ENCODE measurements at regions not wholly inside any gene's neighbourhood (a gene's known extent, or its start where the extent isn't known, plus 50 kb on each side); places are given as distances from the start of the nearest gene placed in this dataset.
"Not testable (repeated sequence)": the region's sequence is repeated elsewhere in the genome, so short reads cannot be mapped to it uniquely, and the experiment has no call there.

- peaks cover 6% of the 10 kb centered on the region for H3K27me3 Mint-ChIP-seq
- no peak overlapping the region for H3K4me3 Mint-ChIP-seq
- DNase-seq (no peak), ATAC-seq (ENCODE audit: low read depth) (no peak)
- H3K9me3 Mint-ChIP-seq, result no peaks in the 10 kb centered on the region
- H3K27ac Mint-ChIP-seq, result no peak overlapping the region
- POLR2A ChIA-PET, result no interaction called here
- no peaks in the 10 kb centered on the region for H3K36me3 Mint-ChIP-seq
- H3K4me1 Mint-ChIP-seq, result no peaks in the 10 kb centered on the region
Observed at GRCh38 chr6:15143540-15143939, 102.3 kb upstream of the JARID2 start.

GRCh38 chr6:15145821-15146220 lies 100.0 kb upstream of the JARID2 start:
- peaks cover 6% of the 10 kb centered on the region for H3K27me3 Mint-ChIP-seq
- H3K27ac Mint-ChIP-seq, result no peak overlapping the region
- POLR2A ChIA-PET, result no interaction called here
- DNase-seq, result no peak
- no peaks in the 10 kb centered on the region for H3K36me3 Mint-ChIP-seq
- H3K9me3 Mint-ChIP-seq, result no peaks in the 10 kb centered on the region
- no peak overlapping the region for H3K4me3 Mint-ChIP-seq
- no peak for ATAC-seq (ENCODE audit: low read depth)
- H3K4me1 Mint-ChIP-seq, result no peaks in the 10 kb centered on the region

- Mint-ChIP-seq H3K27me3 (peaks cover 5% of the 10 kb centered on the region), H3K36me3 (no peaks in the 10 kb centered on the region), H3K4me1 (no peaks in the 10 kb centered on the region), H3K4me3 (no peak overlapping the region), H3K27ac (no peak overlapping the region), H3K9me3 (no peaks in the 10 kb centered on the region)
- POLR2A ChIA-PET, result no interaction called here
- DNase-seq (no peak), ATAC-seq (ENCODE audit: low read depth) (no peak)
Observed at GRCh38 chr6:15147827-15148226, 98.0 kb upstream of the JARID2 start.

GRCh38 chr6:15148356-15148946 lies 97.4 kb upstream of the JARID2 start:
- H3K36me3 Mint-ChIP-seq, result no peaks in the 10 kb centered on the region
- POLR2A ChIA-PET, result no interaction called here
- ATAC-seq (ENCODE audit: low read depth) (no peak), DNase-seq (no peak)
- no peaks in the 10 kb centered on the region for H3K9me3 Mint-ChIP-seq
- no peak overlapping the region for H3K4me3 Mint-ChIP-seq
- H3K4me1 Mint-ChIP-seq, result no peaks in the 10 kb centered on the region
- H3K27me3 Mint-ChIP-seq, result peaks cover 3% of the 10 kb centered on the region
- H3K27ac Mint-ChIP-seq, result no peak overlapping the region

- POLR2A ChIA-PET, result no interaction called here
- Mint-ChIP-seq H3K9me3 (no peaks in the 10 kb centered on the region), H3K36me3 (no peaks in the 10 kb centered on the region), H3K4me1 (no peaks in the 10 kb centered on the region), H3K27me3 (no peaks in the 10 kb centered on the region), H3K4me3 (no peak overlapping the region), H3K27ac (no peak overlapping the region)
- no peak for DNase-seq
- no peak for ATAC-seq (ENCODE audit: low read depth)
Observed at GRCh38 chr6:15150207-15150606, 95.7 kb upstream of the JARID2 start.

GRCh38 chr6:15152700-15153099 lies 93.2 kb upstream of the JARID2 start:
- POLR2A ChIA-PET, result no interaction called here
- peaks cover 2% of the 10 kb centered on the region for H3K27me3 Mint-ChIP-seq
- H3K4me1 Mint-ChIP-seq, result no peaks in the 10 kb centered on the region
- no peak overlapping the region for H3K4me3 Mint-ChIP-seq
- no peaks in the 10 kb centered on the region for H3K36me3 Mint-ChIP-seq
- no peaks in the 10 kb centered on the region for H3K9me3 Mint-ChIP-seq
- DNase-seq (no peak), ATAC-seq (ENCODE audit: low read depth) (no peak)
- H3K27ac Mint-ChIP-seq, result no peak overlapping the region

GRCh38 chr6:15153191-15153590 lies 92.7 kb upstream of the JARID2 start:
- Mint-ChIP-seq H3K9me3 (no peaks in the 10 kb centered on the region), H3K27me3 (peaks cover 2% of the 10 kb centered on the region), H3K4me1 (no peaks in the 10 kb centered on the region), H3K36me3 (no peaks in the 10 kb centered on the region), H3K27ac (no peak overlapping the region), H3K4me3 (no peak overlapping the region)
- DNase-seq (no peak), ATAC-seq (ENCODE audit: low read depth) (no peak)
- POLR2A ChIA-PET, result no interaction called here

- ATAC-seq (ENCODE audit: low read depth) (no peak), DNase-seq (no peak)
- H3K4me1 Mint-ChIP-seq, result no peaks in the 10 kb centered on the region
- no peaks in the 10 kb centered on the region for H3K36me3 Mint-ChIP-seq
- H3K27ac Mint-ChIP-seq, result no peak overlapping the region
- H3K9me3 Mint-ChIP-seq, result no peaks in the 10 kb centered on the region
- H3K27me3 Mint-ChIP-seq, result peaks cover 2% of the 10 kb centered on the region
- H3K4me3 Mint-ChIP-seq, result no peak overlapping the region
- POLR2A ChIA-PET, result no interaction called here
Observed at GRCh38 chr6:15157479-15157878, 88.4 kb upstream of the JARID2 start.

GRCh38 chr6:15158821-15159619 lies 86.8 kb upstream of the JARID2 start:
- H3K27ac Mint-ChIP-seq, result no peak overlapping the region
- H3K27me3 Mint-ChIP-seq, result peaks cover 2% of the 10 kb centered on the region
- no peaks in the 10 kb centered on the region for H3K4me1 Mint-ChIP-seq
- POLR2A ChIA-PET, result no interaction called here
- no peak overlapping the region for H3K4me3 Mint-ChIP-seq
- H3K9me3 Mint-ChIP-seq, result no peaks in the 10 kb centered on the region
- H3K36me3 Mint-ChIP-seq, result no peaks in the 10 kb centered on the region
- ATAC-seq (ENCODE audit: low read depth) (no peak), DNase-seq (no peak)

GRCh38 chr6:15160812-15161211 lies 85.1 kb upstream of the JARID2 start:
- DNase-seq, result no peak
- POLR2A ChIA-PET, result no interaction called here
- ATAC-seq (ENCODE audit: low read depth), result no peak
- no peak overlapping the region for H3K4me3 Mint-ChIP-seq
- H3K36me3 Mint-ChIP-seq, result no peaks in the 10 kb centered on the region
- no peak overlapping the region for H3K27ac Mint-ChIP-seq
- peaks cover 2% of the 10 kb centered on the region for H3K27me3 Mint-ChIP-seq
- no peaks in the 10 kb centered on the region for H3K4me1 Mint-ChIP-seq
- no peaks in the 10 kb centered on the region for H3K9me3 Mint-ChIP-seq

GRCh38 chr6:15164855-15165254 lies 81.0 kb upstream of the JARID2 start:
- H3K9me3 Mint-ChIP-seq; H3K27ac Mint-ChIP-seq; H3K4me1 Mint-ChIP-seq; H3K36me3 Mint-ChIP-seq; POLR2A ChIA-PET; H3K4me3 Mint-ChIP-seq; DNase-seq; ATAC-seq (ENCODE audit: low read depth); H3K27me3 Mint-ChIP-seq: not testable (repeated sequence)

GRCh38 chr6:15166121-15166520 lies 79.7 kb upstream of the JARID2 start:
- Mint-ChIP-seq H3K9me3 (no peaks in the 10 kb centered on the region), H3K27ac (no peak overlapping the region), H3K27me3 (peaks cover 3% of the 10 kb centered on the region), H3K4me1 (no peaks in the 10 kb centered on the region), H3K4me3 (no peak overlapping the region), H3K36me3 (no peaks in the 10 kb centered on the region)
- DNase-seq (no peak), ATAC-seq (ENCODE audit: low read depth) (no peak)
- POLR2A ChIA-PET, result no interaction called here

- Mint-ChIP-seq H3K36me3 (no peaks in the 10 kb centered on the region), H3K27me3 (peaks cover 3% of the 10 kb centered on the region), H3K4me1 (no peaks in the 10 kb centered on the region), H3K9me3 (no peaks in the 10 kb centered on the region), H3K27ac (no peak overlapping the region), H3K4me3 (no peak overlapping the region)
- ATAC-seq (ENCODE audit: low read depth) (no peak), DNase-seq (no peak)
- POLR2A ChIA-PET, result no interaction called here
Observed at GRCh38 chr6:15170126-15170525, 75.7 kb upstream of the JARID2 start.

GRCh38 chr6:15171026-15171425 lies 74.8 kb upstream of the JARID2 start:
- no peaks in the 10 kb centered on the region for H3K36me3 Mint-ChIP-seq
- ATAC-seq (ENCODE audit: low read depth) (no peak), DNase-seq (no peak)
- H3K27me3 Mint-ChIP-seq, result peaks cover 3% of the 10 kb centered on the region
- H3K4me1 Mint-ChIP-seq, result no peaks in the 10 kb centered on the region
- H3K9me3 Mint-ChIP-seq, result no peaks in the 10 kb centered on the region
- POLR2A ChIA-PET, result no interaction called here
- H3K4me3 Mint-ChIP-seq, result no peak overlapping the region
- H3K27ac Mint-ChIP-seq, result no peak overlapping the region

All from activated naive CD8-positive, alpha-beta T cell treated with anti-CD3 and anti-CD28 coated beads, Interleukin-2, amount 10 ng/mL, durations not matched to agents 7 days and 5 days (primary cell).